CD4-positive, alpha-beta T cell treated with Interferon gamma for 1 hour (primary cell): ENCODE measurements at regions not wholly inside any gene's neighbourhood (a gene's known extent, or its start where the extent isn't known, plus 50 kb on each side); places are given as distances from the start of the nearest gene placed in this dataset.

Experiments
- DNase-seq: peaks from one replicate; pipeline ENCODE4 v3.0.0-alpha.2; 2020

- DNase-seq = no peak
Observed at GRCh38 chr17:77769215-77769614, 189.3 kb upstream of the TNRC6C start.

- no peak for DNase-seq
Observed at GRCh38 chr17:77769762-77770161, 188.7 kb upstream of the TNRC6C start.

- no peak for DNase-seq
Observed at GRCh38 chr17:77770331-77771105, 188.0 kb upstream of the TNRC6C start.

GRCh38 chr17:77771145-77771544, 187.4 kb upstream of the TNRC6C start:
- no peak for DNase-seq

- no peak for DNase-seq
Observed at GRCh38 chr17:77771587-77771986, 186.9 kb upstream of the TNRC6C start.

GRCh38 chr17:77771998-77772397, 186.5 kb upstream of the TNRC6C start:
- no peak for DNase-seq

GRCh38 chr17:77772461-77772897, 186.0 kb upstream of the TNRC6C start:
- peak; percentile 65 for DNase-seq

GRCh38 chr17:77772899-77773358, 185.6 kb upstream of the TNRC6C start:
- DNase-seq = no peak

GRCh38 chr17:77774182-77774581, 184.3 kb upstream of the TNRC6C start:
- no peak for DNase-seq

- DNase-seq = no peak
Observed at GRCh38 chr17:77778636-77779489, 179.6 kb upstream of the TNRC6C start.

GRCh38 chr17:77779711-77780539, 178.6 kb upstream of the TNRC6C start:
- DNase-seq = no peak

GRCh38 chr17:77781536-77781935, 177.0 kb upstream of the TNRC6C start:
- DNase-seq = no peak

GRCh38 chr17:77782201-77782600, 176.3 kb upstream of the TNRC6C start:
- DNase-seq = no peak

- DNase-seq = no peak
Observed at GRCh38 chr17:77782611-77783010, 175.9 kb upstream of the TNRC6C start.

GRCh38 chr17:77783991-77784820, 174.3 kb upstream of the TNRC6C start:
- peak; percentile 75 for DNase-seq

- DNase-seq = no peak
Observed at GRCh38 chr17:77785312-77785905, 173.1 kb upstream of the TNRC6C start.

GRCh38 chr17:77786090-77786489, 172.4 kb upstream of the TNRC6C start:
- DNase-seq = no peak

GRCh38 chr17:77786740-77787505, 171.6 kb upstream of the TNRC6C start:
- DNase-seq = no peak

GRCh38 chr17:77790143-77790829, 168.2 kb upstream of the TNRC6C start:
- DNase-seq = no peak

- DNase-seq = no peak
Observed at GRCh38 chr17:77792626-77793025, 165.9 kb upstream of the TNRC6C start.
